ENCODE measurements at regions not wholly inside any gene's neighbourhood (a gene's known extent, or its start where the extent isn't known, plus 50 kb on each side); places are given as distances from the start of the nearest gene placed in this dataset.

- H3K36me3 ChIP-seq (replicated peaks), result no peaks in the 10 kb centered on the region
- DNase-seq, result no peak
- no peak overlapping the region for H3K27ac ChIP-seq
- no peak overlapping the region for H3K4me3 ChIP-seq (ENCODE audit: low read depth, low read length)
- in situ Hi-C loops (cut with HindIII; ENCODE audit: low pct_ligation_motif_present, low sequenced_read_pairs), result no loop called here
- no peaks in the 10 kb centered on the region for H3K27me3 ChIP-seq (replicated peaks)
- no peak for TF ChIP-seq CTCF (IDR thresholded peaks at IDR 0.05; ENCODE audit: low read depth, low read length, missing control alignments)
Measured at GRCh38 chr10:78937393-78937792, 131.4 kb upstream of the ZMIZ1 start.

- no peak overlapping the region for H3K27ac ChIP-seq
- in situ Hi-C loops (cut with HindIII; ENCODE audit: low pct_ligation_motif_present, low sequenced_read_pairs), result no loop called here
- no peak for DNase-seq
- no peaks in the 10 kb centered on the region for H3K36me3 ChIP-seq (replicated peaks)
- H3K4me3 ChIP-seq (ENCODE audit: low read depth, low read length), result no peak overlapping the region
- TF ChIP-seq CTCF (IDR thresholded peaks at IDR 0.05; ENCODE audit: low read depth, low read length, missing control alignments), result peak; percentile 58
- no peaks in the 10 kb centered on the region for H3K27me3 ChIP-seq (replicated peaks)
Measured at GRCh38 chr10:78937800-78938694, 130.7 kb upstream of the ZMIZ1 start.

- in situ Hi-C loops (cut with HindIII; ENCODE audit: low pct_ligation_motif_present, low sequenced_read_pairs), result no loop called here
- Histone ChIP-seq H3K4me3 (ENCODE audit: low read depth, low read length) (no peak overlapping the region), H3K36me3 (replicated peaks) (no peaks in the 10 kb centered on the region), H3K27ac (no peak overlapping the region), H3K27me3 (replicated peaks) (no peaks in the 10 kb centered on the region)
- no peak for TF ChIP-seq CTCF (IDR thresholded peaks at IDR 0.05; ENCODE audit: low read depth, low read length, missing control alignments)
- no peak for DNase-seq
Measured at GRCh38 chr10:78938695-78939672, 129.8 kb upstream of the ZMIZ1 start.

GRCh38 chr10:78942091-78942501 lies 126.7 kb upstream of the ZMIZ1 start:
- no peak for DNase-seq
- no peak overlapping the region for H3K4me3 ChIP-seq (ENCODE audit: low read depth, low read length)
- H3K27ac ChIP-seq, result no peak overlapping the region
- H3K36me3 ChIP-seq (replicated peaks), result no peaks in the 10 kb centered on the region
- no peaks in the 10 kb centered on the region for H3K27me3 ChIP-seq (replicated peaks)
- no peak for TF ChIP-seq CTCF (IDR thresholded peaks at IDR 0.05; ENCODE audit: low read depth, low read length, missing control alignments)
- in situ Hi-C loops (cut with HindIII; ENCODE audit: low pct_ligation_motif_present, low sequenced_read_pairs), result no loop called here

GRCh38 chr10:78944723-78945312 lies 123.9 kb upstream of the ZMIZ1 start:
- H3K36me3 ChIP-seq (replicated peaks), result no peaks in the 10 kb centered on the region
- H3K27me3 ChIP-seq (replicated peaks), result peaks cover under 1% of the 10 kb centered on the region
- in situ Hi-C loops (cut with HindIII; ENCODE audit: low pct_ligation_motif_present, low sequenced_read_pairs), result no loop called here
- DNase-seq, result peak; percentile 95
- no peak overlapping the region for H3K4me3 ChIP-seq (ENCODE audit: low read depth, low read length)
- H3K27ac ChIP-seq, result no peak overlapping the region
- peak; percentile 36 for TF ChIP-seq CTCF (IDR thresholded peaks at IDR 0.05; ENCODE audit: low read depth, low read length, missing control alignments)

Data from brain microvascular endothelial cell (primary cell).